Panc1 (cell line): ENCODE measurements at regions not wholly inside any gene's neighbourhood (a gene's known extent, or its start where the extent isn't known, plus 50 kb on each side); places are given as distances from the start of the nearest gene placed in this dataset.

Experiments used
- ATAC-seq: fragments of 200-7000 bp; cut with Tn5 transposase; 2 replicates; pipeline ENCODE4 v1.9.1; 2020; ENCODE audit warnings: mild to moderate bottlenecking, moderate library complexity
- BruUV-seq: library from RNA; stranded (reverse); fragments of 400-500 nt; replicated peaks from 2 replicates; lab custom pipeline; 2021; lab: Mats Ljungman, UMichigan
- CTCF ChIA-PET: fragments of 300-600 bp; sonication (Branson Sonifier 250); formaldehyde crosslinking; loops from one replicate; lab custom pipeline; 2022; ENCODE audit warnings: antibody characterized with exemption; lab: Charles Lee
- POLR2A ChIA-PET: fragments of 300-600 bp; sonication (Branson Sonifier 250); formaldehyde crosslinking; loops from one replicate; lab custom pipeline; 2022; ENCODE audit warnings: antibody characterized with exemption; lab: Charles Lee
- DNase-seq: peaks from one replicate; pipeline ENCODE4 v3.0.0-alpha.2; 2010; ENCODE audit warnings: low read depth, low spot score
- H3K27ac ChIP-seq: 2 replicates; pipeline ENCODE4 v1.5.1; 2011; ENCODE audit warnings: mild to moderate bottlenecking, low read length, inconsistent platforms
- H3K27me3 ChIP-seq: fragments of 200-500 bp; sonication (Bioruptor generic); 2 replicates; pipeline ENCODE4 v1.6.0; 2014; ENCODE audit warnings: low read length, inconsistent platforms; ENCODE audit not compliant: control insufficient read depth, insufficient read depth
- H3K36me3 ChIP-seq: fragments of 200-500 bp; sonication (Bioruptor generic); 2 replicates; pipeline ENCODE4 v1.5.1; 2014; ENCODE audit warnings: inconsistent platforms, mild to moderate bottlenecking, low read length, moderate library complexity; ENCODE audit not compliant: control insufficient read depth, insufficient read depth
- H3K4me1 ChIP-seq: 2 replicates; pipeline ENCODE4 v1.5.1; 2011; ENCODE audit warnings: inconsistent platforms, mild to moderate bottlenecking, low read length, moderate library complexity; ENCODE audit not compliant: control insufficient read depth, insufficient read depth
- H3K4me3 ChIP-seq, 2 experiments: 2 replicates each; pipeline ENCODE4 v1.5.1; 2011 to 2012; ENCODE audit warnings: low read depth in 2 of 2, low read length in 2 of 2, mild to moderate bottlenecking in 2 of 2, inconsistent platforms in 1 of 2, moderate library complexity in 1 of 2
- H3K9me3 ChIP-seq: fragments of 200-500 bp; sonication (Bioruptor generic); 2 replicates; pipeline ENCODE4 v1.5.1; 2014; ENCODE audit warnings: low read depth, mild to moderate bottlenecking, inconsistent platforms, low read length, moderate library complexity; ENCODE audit not compliant: control insufficient read depth, insufficient read depth
- POLR2AphosphoS5 ChIP-seq: IDR thresholded peaks from 2 replicates; pipeline ENCODE4 v1.6.1; 2012; ENCODE audit warnings: mild to moderate bottlenecking, low read depth, low read length, moderate library complexity
- SIN3A ChIP-seq: IDR thresholded peaks from 2 replicates; pipeline ENCODE4 v1.6.1; 2012; ENCODE audit warnings: low read depth, mild to moderate bottlenecking, low read length, moderate library complexity, borderline replicate concordance; ENCODE audit not compliant: insufficient read depth
- TCF7L2 ChIP-seq: IDR thresholded peaks from 2 replicates; pipeline ENCODE4 v1.6.1; 2011; ENCODE audit warnings: mild to moderate bottlenecking, low read depth, low read length, inconsistent platforms
- in situ Hi-C: cut with HindIII; loops from 2 replicates; pipeline ENCODE4 v1.10.0; 2016; ENCODE audit warnings: low sequenced_read_pairs, low pct_unique_long_range_greater_than_20kb
- intact Hi-C: fragments of 100-400 bp; cut with micrococcal nuclease; formaldehyde crosslinking; loops from one replicate; pipeline ENCODE4 v1.10.0; 2022; ENCODE audit not compliant: unreplicated experiment
- TF ChIP-seq, protein P1 (sequence below), 2 experiments: IDR thresholded peaks; 2 replicates each; pipeline ENCODE4 v1.6.1; 2011 to 2012; ENCODE audit warnings: low read depth in 2 of 2, control low read depth in 1 of 2, low read length in 1 of 2, mild to moderate bottlenecking in 1 of 2, moderate library complexity in 1 of 2; ENCODE audit not compliant: insufficient read depth in 1 of 2
- TF ChIP-seq, protein P2 (sequence below): fragments of 450-650 bp; IDR thresholded peaks from 2 replicates; pipeline ENCODE4 v1.5.1; 2017; ENCODE audit warnings: mild to moderate bottlenecking

DNA sequence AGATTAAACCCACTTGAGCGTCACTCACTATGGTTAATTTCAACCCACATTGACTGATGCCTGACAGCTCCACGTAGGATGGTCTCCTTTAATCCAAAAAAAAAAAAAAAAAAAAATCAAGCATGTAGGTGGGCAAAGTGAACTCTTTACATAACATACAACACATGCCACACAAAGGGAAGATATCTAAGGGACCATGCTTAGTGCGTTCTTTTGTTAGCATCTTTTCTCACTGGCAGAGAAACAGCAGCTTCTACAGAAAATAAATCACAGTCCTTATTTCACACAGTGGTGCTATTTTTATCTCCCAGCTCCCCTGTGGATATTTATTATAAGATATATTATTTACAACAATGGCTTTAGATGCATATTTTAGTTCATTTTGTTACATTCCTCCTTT is 652.0 kb upstream of the CELF2 start:
- H3K9me3 ChIP-seq = no peaks in the 10 kb centered on the region
- POLR2A ChIA-PET = no interaction called here

DNA sequence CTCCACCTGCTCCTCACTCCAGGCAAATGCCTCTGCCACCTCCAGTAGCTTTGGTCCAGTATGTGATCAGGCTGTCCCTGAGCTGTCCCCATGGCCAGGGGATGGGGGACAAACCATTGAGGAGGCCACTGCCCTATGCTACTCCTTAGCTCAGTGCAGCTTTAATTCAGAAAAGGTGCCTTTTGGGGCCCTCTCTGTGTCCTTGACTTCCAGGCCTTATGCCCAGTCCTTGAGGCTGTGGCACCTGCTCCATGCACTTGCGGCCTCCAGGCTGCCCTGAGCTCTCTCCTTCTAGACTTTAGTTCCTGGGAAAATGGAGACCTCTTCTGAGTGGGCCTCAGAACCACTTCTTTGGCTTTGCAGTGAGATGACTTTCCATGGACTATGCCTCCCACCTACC is 650.8 kb upstream of the CELF2 start:
- ChIA-PET POLR2A (no interaction called here), CTCF (no interaction called here)
- no TSS peak for BruUV-seq
- ATAC-seq (no peak), DNase-seq (no peak)
- Histone ChIP-seq H3K4me1 (no peaks in the 10 kb centered on the region), H3K36me3 (no peaks in the 10 kb centered on the region), H3K4me3 (no peak overlapping the region), H3K27me3 (no peaks in the 10 kb centered on the region), H3K9me3 (no peaks in the 10 kb centered on the region), H3K27ac (no peak overlapping the region)
- in situ Hi-C loops (no loop called here), intact Hi-C loops (no loop called here)
- no peak for TF ChIP-seq TCF7L2
- TF ChIP-seq, protein P1, sequence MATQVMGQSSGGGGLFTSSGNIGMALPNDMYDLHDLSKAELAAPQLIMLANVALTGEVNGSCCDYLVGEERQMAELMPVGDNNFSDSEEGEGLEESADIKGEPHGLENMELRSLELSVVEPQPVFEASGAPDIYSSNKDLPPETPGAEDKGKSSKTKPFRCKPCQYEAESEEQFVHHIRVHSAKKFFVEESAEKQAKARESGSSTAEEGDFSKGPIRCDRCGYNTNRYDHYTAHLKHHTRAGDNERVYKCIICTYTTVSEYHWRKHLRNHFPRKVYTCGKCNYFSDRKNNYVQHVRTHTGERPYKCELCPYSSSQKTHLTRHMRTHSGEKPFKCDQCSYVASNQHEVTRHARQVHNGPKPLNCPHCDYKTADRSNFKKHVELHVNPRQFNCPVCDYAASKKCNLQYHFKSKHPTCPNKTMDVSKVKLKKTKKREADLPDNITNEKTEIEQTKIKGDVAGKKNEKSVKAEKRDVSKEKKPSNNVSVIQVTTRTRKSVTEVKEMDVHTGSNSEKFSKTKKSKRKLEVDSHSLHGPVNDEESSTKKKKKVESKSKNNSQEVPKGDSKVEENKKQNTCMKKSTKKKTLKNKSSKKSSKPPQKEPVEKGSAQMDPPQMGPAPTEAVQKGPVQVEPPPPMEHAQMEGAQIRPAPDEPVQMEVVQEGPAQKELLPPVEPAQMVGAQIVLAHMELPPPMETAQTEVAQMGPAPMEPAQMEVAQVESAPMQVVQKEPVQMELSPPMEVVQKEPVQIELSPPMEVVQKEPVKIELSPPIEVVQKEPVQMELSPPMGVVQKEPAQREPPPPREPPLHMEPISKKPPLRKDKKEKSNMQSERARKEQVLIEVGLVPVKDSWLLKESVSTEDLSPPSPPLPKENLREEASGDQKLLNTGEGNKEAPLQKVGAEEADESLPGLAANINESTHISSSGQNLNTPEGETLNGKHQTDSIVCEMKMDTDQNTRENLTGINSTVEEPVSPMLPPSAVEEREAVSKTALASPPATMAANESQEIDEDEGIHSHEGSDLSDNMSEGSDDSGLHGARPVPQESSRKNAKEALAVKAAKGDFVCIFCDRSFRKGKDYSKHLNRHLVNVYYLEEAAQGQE (IDR thresholded peaks at IDR 0.05; ENCODE audit: insufficient read depth in 1 of 2, low read depth in 2 of 2, low read length in 1 of 2) = no peak
- TF ChIP-seq, protein P2, sequence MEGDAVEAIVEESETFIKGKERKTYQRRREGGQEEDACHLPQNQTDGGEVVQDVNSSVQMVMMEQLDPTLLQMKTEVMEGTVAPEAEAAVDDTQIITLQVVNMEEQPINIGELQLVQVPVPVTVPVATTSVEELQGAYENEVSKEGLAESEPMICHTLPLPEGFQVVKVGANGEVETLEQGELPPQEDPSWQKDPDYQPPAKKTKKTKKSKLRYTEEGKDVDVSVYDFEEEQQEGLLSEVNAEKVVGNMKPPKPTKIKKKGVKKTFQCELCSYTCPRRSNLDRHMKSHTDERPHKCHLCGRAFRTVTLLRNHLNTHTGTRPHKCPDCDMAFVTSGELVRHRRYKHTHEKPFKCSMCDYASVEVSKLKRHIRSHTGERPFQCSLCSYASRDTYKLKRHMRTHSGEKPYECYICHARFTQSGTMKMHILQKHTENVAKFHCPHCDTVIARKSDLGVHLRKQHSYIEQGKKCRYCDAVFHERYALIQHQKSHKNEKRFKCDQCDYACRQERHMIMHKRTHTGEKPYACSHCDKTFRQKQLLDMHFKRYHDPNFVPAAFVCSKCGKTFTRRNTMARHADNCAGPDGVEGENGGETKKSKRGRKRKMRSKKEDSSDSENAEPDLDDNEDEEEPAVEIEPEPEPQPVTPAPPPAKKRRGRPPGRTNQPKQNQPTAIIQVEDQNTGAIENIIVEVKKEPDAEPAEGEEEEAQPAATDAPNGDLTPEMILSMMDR = no peak
- no peak for TF ChIP-seq POLR2AphosphoS5
- no peak for TF ChIP-seq SIN3A

More for the DNA sequence above, 652.0 kb upstream of the CELF2 start:
- H3K4me1 ChIP-seq = no peaks in the 10 kb centered on the region
- intact Hi-C loops (no loop called here), in situ Hi-C loops (no loop called here)
- BruUV-seq = no TSS peak
- H3K27ac ChIP-seq = no peak overlapping the region
- TF ChIP-seq, protein P1 (IDR thresholded peaks at IDR 0.05; ENCODE audit: insufficient read depth in 1 of 2, low read depth in 2 of 2, low read length in 1 of 2) = no peak
- no peaks in the 10 kb centered on the region for H3K27me3 ChIP-seq
- ATAC-seq (no peak), DNase-seq (no peak)
- no peak overlapping the region for H3K4me3 ChIP-seq
- H3K36me3 ChIP-seq = no peaks in the 10 kb centered on the region
- CTCF ChIA-PET = no interaction called here
